M059J (cell line): ENCODE measurements at regions not wholly inside any gene's neighbourhood (a gene's known extent, or its start where the extent isn't known, plus 50 kb on each side); places are given as distances from the start of the nearest gene placed in this dataset.

Experiments used
- DNase-seq: peaks from one replicate; pipeline ENCODE4 v3.0.0-alpha.2; 2012; ENCODE audit warnings: low read depth

DNA sequence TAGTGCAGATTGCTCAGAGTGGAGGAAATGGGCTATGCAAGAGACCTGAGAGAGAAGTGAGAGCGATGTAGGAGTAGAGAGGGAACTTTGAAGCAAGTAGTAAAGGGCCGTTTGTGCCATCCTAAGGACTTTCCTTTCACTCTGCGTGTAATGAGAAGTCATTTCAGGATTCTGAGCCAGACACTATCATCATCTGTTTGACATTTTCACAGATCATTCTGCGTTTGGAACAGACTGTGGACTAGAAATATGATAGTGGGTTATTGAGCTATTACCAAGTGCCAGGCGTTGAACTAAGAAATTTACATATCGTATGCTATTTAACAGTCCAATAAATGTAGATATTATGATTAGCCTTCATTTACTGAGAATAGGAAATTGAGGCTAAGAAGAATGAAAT lies 150.0 kb upstream of the ROBO2 start:
- no peak for DNase-seq

DNA sequence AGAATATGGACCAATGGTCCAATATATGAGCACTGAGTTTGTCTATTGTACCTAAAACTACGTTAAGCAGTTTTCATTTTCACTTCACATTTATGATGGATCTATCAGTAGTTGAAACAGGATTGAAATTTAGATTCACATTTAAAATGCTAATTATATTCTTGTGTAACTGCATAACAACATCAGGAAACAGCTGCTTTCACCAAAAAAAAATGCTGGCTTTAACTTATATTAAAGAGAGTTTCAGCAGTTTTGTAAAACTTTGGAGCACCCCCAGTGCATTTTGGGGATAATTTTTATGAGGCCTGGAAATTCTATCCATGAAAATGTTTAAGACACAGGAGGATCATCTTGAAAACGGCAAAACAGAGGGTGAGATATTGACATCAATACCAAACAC lies 142.8 kb upstream of the ROBO2 start:
- DNase-seq = no peak

DNA sequence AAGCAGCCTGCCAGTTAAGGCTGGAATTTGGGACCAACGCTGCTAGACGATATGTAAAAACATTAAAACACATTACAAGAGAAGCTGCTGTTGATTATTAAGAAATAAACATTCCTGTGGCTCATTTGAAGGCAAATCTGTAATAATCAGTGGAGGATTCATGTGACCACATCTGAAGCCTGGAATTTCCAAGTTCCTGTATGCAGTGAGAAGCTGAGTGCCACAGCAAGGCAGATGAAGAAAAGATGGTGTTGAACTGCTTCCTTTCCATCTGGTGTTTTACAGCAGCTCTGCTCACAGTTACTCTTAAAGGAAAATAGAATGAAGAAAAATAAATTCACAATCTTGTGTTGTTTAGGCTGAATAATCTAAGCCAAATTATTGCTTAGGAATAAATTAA lies 139.3 kb upstream of the ROBO2 start:
- no peak for DNase-seq

DNA sequence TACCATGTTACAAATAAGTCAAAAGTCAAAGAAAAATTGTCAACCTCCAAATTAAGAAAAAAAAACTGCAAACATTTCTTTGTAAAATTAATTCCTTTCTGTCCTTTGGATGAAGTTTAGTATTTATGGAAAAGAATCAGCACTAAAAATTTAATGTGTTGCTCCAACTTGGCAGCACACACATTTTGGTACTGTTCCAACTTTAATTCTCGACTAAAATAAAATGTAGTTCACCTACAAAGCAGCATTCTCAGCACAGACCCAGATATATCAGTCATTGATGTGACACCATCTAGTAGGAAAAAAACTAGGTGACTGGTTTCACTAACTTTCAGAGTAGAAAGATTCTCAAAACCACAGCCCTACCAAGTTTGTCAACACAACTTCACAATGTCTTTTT lies 131.7 kb upstream of the ROBO2 start:
- no peak for DNase-seq

DNA sequence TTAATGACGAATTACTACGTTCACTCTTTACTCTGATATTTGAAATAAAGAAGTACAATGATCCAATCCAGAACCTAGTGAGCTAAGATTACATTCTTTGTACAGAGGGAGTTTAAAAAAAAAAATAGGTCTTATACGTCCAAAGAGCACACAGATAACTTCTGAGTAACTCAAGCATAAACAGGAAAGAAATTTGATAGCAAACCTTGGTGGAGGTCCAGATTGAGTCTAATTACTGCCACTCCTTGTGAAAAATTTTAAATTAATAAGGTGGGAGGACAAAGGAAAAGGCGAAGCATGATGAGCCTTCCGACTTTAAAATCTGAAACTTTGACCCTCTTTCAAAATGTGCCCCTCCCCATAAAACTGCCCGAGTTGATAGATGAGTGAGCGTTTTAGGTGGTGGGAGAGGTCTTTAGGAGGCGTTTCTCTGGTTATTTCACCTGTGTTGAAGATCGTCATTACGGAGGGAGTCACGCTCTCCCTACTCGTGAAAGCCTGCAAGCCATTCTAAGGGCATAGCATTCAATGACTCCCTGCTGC lies 127.0 kb upstream of the ROBO2 start:
- DNase-seq = no peak

DNA sequence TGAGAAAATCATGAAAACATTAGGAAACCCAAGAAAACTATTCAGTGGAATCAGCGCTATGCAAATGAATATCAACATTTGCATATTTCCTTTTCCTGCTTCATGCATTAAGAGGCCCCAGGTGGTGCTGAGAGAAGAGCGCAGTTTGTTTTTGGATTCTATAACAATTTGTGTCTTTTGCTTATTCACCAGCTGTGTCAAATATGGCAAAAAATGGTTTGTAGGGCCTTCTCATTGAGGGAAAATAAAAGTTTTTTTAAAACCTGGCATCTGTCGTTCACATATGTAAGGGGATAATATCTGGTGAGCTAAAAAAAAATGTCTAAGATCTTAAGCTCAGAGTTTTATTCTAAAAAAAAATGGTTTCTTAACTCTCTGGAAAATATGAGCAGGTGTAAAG lies 122.5 kb upstream of the ROBO2 start:
- DNase-seq = no peak

DNA sequence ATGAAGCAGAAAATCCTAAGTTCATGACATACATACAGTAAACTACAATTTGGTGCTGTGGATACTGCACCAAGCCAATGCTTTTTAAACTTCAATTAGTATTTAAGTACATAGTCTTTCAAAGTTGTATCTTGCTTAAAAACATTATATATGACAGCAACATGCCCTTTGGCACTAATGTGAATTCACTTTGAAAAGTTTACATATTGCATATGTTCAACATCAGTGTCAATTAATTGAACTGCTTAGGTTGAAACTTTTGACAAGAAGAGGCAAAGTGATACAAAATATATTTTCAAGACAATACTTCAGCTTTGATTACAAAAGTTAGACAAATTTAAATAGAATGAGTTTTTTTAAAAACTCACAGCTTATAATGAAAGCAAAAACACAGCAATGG lies 119.4 kb upstream of the ROBO2 start:
- no peak for DNase-seq

DNA sequence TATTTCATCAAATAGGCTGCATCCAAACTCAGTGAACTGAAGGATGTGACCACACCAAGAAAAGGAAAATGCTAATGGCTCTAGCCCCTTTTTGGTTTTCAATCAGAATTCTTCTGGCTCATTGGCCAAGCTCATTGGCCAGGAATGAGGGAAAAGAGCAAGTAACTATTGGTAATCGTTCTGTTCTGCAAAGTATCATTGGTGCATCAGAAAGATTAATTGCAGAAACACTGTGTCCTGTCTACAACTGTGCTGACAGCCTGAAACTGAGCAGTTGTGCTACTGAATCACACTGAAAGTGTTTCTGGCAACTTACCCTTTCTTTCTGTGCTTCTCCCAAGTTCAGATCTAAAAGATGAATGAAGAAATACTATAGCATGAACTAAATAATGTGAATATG lies 116.4 kb upstream of the ROBO2 start:
- DNase-seq = no peak

DNA sequence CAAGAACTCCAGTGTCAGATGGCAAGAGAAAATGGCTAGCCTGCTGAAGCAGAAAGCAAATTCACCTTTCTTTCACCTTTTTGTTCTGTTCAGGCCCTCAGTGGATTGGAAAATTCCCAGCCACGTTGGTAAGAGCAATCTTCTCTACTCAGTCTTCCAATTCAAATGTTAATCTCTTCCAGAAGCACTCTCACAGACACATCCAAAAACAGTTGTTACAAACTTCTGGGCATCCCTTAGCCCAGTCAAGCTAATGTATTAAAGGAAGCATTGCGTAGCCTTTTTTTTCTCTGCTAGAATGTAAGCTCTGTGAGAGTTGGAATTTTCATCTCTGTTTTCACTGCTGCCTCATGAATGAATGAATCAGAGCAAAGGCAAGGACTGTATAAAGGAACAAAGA lies 109.2 kb upstream of the ROBO2 start:
- DNase-seq = no peak

DNA sequence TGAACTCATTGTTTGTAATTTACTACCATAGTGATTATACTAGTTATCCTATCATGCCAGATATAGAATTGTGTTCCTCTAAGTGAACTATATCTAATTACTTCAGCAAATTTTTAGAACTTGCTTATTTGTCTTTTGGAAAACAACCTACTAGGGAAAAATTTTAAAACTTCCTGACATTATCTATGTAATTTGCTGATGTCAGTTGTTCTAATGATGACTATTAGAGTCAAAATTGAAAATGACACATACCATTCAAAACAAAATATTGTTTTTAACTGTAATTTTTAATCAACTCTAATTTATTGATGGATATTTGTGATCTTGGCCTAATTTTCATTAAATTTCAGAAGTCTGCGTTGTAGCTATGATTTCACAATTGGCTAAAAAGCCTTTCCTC lies 106.7 kb upstream of the ROBO2 start:
- no peak for DNase-seq

DNA sequence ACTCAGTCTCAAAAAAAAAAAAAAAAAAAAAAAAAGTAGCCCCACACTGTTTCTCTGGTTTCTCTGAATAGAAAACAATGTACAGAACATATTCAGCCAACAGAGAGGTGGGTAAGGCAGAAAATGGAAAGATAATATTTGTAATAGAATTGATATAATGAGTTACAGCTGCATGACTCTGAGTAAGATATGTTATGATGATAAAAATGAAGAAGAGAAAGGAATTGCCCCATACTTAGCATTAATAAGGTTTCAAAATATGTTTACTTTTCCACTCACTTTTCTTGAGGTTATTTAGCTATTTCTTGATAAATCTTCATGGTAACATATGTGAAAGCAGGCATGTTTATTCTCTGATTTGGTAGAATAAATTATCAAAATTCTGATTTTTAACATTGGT lies 100.9 kb upstream of the ROBO2 start:
- DNase-seq = no peak

DNA sequence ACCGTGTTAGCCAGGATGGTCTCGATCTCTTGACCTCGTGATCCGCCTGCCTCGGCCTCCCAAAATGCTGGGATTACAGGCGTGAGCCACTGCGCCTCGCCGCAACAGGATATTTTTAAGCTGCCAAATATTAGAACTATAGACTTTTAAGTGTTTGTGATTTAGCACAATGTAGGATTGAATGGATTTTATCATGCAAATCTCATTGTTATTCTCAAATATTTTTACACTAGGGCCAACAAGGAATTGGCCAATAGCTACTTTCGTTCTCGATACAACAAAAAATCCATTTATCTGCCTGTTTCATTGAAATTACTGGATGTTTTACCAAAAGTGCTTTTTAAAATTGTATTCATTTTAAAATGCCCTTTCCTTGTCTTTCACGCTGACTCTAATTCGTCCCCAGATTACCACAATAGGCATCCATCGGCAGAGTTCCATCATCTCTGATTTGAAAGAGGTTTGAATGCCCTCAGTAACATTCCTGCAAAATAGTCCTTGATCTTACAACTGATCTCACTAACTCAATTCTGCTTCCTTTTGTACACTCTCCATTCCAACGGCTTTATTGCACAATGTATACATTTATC lies 99.6 kb upstream of the ROBO2 start:
- no peak for DNase-seq

DNA sequence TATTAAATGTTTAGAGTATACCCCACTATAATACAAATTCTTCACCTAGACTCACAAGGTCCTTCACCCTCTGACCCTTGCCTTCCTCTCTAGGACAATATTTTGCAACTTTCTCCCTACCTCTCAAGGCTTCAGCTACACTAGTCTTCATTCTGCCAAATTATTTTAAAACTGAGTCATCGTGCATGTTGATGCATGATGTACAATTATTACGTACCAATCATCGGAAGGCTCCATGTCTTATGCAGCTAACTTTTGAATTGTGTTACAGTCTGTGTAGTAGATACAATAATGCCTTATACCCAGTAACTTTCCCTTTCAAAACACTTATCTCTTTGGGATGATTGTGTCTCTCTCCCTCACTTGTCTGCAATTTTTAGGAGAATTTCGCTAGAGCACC lies 98.5 kb upstream of the ROBO2 start:
- no peak for DNase-seq

DNA sequence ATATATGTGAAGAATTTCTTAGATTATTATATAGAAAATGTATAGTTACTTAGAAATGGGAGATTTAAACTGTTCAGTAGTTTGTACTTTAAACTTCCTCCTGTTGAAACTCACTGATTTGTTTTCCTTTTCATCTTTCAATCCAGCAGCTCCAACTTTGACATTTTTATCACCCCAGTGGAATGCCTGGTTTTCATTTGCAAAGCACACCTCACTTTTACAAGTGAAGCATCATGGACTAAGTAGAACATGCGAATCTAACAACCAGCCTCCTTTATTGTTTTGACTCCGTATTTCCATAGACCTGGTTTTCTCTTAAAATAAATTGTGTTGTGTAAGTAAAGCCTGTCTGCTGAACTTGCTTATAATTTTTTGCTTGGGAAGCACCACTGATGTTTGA lies 97.8 kb upstream of the ROBO2 start:
- DNase-seq = no peak

DNA sequence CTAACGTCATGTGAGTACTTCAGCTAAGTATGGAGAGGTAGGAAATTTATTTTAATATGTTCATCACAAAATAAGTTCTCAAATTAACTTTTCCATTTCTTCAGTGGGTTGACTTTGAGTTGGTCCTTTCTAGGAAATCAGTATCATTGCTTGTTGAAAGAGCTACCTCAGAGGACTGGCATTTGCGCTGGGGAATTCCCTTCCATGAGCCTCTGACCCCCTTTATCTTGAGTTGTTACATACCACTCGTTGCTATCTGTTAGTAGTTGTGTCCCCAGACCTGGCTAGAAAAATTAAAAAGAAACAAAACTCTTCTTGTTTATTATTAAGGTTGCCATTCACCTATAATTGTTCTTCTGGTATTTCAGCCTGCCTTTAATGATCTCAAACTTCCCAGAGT lies 96.8 kb upstream of the ROBO2 start:
- DNase-seq = no peak

DNA sequence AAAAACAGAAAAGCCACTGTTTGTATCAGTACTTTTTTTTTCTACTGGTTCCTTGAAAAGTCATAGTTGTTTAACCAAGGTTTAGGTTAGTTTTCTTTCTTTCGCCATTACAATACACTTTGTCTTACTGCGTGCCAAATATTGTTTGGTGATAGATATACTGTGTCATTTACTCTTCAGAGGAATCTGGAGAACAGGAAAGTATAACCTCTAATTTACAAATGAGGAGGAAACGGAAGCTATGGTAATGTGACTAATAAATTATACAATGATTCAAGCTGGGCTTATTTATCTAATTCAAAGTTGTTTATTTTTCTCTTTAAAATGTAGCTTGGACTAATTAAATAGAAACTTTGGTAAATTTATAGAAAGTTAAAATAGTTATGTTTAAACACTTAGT lies 96.2 kb upstream of the ROBO2 start:
- no peak for DNase-seq

DNA sequence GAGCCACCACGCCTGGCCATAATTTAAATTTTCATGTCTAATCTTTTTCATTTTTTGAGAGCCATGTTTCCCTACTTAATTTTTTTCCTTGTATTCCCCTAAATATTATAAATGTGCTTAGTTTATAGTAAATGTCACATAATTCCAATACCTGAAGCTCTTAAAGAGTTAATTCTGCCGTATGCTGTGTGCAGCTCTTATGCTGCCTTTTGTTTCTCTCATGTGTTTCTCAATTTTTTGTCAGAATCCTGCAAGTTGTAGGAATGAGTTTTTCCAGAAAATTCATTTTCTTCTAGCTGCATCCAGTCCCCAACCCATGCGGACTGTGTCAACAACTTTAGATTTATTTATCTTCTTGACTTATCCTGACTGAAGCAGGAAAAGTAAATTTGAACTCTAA lies 90.9 kb upstream of the ROBO2 start:
- no peak for DNase-seq

DNA sequence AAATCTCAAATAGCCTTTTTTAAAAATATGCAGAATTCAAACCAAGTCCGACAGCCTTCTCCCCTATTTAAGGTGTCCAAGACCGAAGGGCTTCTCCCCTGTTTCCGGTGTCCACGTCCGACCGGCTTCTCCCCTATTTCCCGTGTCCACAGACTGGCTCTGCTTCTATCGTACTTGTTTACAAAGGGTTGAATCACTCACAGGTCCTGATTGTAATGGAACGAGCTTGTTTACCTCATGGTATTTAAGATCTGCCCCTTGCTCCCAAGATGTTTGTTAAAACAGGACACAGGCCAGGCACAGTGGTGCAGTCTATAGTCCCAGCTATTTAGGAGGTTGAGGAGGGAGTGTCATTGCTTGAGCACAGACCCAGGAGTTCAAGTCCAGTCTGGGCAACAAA lies 90.4 kb upstream of the ROBO2 start:
- no peak for DNase-seq

DNA sequence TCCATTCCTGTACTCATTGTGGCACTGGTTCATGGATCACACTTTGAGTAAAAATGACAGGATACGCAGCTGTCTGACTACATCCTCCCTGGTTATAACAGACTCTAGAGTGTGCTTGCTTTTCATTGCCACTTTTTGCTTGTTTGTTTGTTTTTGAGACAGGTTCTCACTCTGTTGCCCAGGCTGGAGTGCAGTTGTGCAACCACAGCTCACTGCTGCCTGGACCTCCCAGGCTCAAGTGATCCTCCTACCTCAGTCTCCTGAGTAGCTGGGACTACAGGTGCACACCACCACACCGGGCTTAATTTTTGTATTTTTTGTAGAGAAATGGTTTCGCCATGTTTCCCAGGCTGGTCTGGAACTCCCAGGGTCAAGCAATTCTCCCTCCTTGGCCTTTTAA lies 89.3 kb upstream of the ROBO2 start:
- DNase-seq = no peak

DNA sequence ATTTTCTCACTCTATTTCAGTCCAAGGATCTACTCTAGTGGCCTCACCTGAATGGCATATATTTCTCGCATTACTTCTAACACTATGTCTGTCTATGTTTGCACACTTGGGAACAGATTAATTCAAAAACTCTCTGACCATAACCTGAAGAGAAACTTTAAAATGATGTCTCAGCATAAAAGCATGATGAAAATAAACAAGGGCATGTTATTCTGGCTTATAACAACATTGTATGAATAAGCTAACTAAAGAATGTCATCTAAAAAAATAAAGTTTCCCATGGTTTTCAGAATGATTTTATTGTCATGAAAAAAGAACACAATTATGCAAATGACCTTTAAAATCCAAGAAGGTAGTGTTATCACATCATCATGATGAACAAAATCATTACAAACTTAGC lies 85.5 kb upstream of the ROBO2 start:
- DNase-seq = no peak

DNA sequence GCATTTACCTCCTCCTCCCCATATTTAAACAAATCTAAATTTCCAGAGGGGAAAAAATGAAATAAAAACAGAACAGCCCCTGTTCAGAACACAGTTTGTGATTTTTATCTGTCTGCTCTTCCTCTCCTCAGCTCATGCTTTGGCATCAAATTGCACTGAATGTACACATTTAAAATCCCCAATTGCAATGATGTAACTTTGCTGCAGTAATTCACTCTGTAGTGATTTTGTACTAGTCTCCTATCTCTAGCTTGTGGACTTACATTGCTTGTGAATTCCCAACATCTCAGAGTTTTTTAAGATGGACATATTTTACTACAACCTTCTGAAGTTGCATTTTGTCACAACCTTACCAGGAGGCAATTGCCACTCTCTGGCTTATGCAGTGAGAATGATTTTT lies 81.6 kb upstream of the ROBO2 start:
- no peak for DNase-seq

DNA sequence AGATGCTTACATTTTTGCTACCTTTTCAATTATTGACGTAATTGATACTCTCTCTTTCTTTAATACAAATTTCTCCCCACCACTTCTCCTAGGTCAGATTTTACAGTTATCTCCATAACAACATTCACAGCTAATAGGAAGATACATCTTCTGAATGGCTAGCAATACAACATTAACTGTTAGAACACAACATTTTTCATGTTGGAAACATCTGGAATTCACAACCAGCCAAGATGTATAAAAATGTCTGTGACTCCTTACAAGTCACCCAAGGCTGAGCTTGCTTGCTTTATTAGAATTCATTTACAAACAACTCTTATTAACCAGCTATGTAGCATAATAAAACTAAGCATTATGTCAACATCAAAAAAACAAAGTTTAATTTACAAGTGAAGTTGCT lies 81.0 kb upstream of the ROBO2 start:
- no peak for DNase-seq

DNA sequence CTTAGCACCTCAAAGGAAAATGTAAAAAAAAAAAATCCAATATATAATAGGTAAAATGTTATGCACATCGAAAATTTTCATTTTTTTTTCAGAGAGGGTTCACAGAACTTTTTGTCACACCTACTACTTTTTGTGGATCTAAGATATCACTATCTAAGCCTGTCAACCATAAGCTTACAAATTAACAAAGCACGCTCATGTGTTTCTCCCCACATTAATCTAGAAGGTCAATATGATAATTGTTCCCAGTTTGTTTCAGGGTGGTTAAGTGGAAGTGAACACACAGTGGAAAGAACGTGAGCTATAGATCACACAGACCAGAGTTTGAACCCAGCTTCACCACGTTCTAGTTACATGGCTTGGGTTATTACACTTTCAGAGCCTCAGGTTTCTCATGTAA lies 78.6 kb upstream of the ROBO2 start:
- no peak for DNase-seq

DNA sequence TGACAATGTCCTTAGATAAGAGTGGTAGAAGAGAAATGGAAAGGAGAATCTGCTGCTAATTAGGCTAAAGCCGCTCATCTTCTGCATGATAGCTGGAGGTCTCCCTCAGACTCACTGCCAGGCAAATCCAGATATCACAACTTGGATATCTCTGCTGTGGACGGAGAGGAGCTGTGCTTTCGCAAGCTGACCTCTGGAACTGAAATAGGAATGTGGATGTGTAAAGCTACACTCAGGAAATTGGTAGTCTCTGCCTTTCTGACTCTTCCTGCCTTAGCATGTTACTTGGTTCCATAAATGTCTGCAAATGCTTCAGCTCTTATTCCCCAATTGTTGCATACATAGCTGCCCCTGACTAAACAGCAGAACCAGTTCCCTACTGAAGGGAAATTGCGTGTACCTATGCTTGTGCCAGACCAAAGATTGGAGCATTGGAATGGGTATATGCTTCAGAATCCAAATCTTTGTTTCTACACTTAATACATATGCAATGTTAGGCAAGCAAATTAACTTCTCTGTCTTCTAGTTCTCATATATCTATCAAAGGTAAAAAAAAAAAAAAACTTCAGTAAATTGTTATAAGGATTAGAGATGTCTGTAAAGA lies 74.7 kb upstream of the ROBO2 start:
- no peak for DNase-seq
